ENCODE measurements at regions not wholly inside any gene's neighbourhood (a gene's known extent, or its start where the extent isn't known, plus 50 kb on each side); places are given as distances from the start of the nearest gene placed in this dataset.

DNA sequence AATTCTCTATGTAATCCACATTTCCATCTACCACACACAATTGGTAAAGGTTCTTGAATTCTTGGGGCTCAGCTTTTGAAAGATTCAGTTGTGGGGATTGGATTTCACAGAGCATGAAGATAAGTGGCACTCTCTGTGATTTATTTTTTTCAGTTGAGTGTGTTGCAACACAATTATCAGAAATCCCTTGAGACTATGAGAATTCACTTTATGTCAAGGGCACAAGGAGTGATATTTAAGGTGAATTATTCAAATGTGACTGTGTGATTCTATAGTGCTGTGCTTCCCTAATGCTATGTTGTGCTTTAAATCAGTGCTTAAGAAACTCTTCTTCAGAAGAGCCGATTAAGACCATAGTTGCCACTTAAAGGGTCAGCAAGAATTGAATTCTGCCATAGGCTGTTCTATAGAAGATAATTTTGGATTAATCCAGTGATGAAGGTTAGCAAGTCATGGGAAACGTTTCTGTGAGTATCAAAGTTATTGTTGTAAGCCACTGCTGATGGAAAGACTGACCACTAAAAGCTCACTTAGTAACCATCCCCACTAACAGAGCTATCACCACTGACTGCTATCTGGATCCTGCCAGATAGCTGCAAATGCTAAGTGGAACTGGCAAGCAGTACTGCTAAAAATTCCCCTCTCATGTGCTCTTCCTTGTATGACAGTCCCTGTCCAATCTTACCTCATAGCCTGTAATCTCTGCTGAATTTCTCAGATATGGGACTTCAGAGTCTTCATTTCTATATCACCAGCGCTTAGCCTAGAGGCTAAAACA, 134.0 kb upstream of the SEMA3D start:
- H3K27ac Mint-ChIP-seq = peak overlapping the region; percentile 27
- no peaks in the 10 kb centered on the region for H3K9me3 Mint-ChIP-seq
- peaks cover 42% of the 10 kb centered on the region for H3K4me1 Mint-ChIP-seq
- no peak for DNase-seq
- H3K27me3 Mint-ChIP-seq (ENCODE audit: low read depth, poor library complexity) = no peaks in the 10 kb centered on the region
- TF ChIP-seq, protein P1, sequence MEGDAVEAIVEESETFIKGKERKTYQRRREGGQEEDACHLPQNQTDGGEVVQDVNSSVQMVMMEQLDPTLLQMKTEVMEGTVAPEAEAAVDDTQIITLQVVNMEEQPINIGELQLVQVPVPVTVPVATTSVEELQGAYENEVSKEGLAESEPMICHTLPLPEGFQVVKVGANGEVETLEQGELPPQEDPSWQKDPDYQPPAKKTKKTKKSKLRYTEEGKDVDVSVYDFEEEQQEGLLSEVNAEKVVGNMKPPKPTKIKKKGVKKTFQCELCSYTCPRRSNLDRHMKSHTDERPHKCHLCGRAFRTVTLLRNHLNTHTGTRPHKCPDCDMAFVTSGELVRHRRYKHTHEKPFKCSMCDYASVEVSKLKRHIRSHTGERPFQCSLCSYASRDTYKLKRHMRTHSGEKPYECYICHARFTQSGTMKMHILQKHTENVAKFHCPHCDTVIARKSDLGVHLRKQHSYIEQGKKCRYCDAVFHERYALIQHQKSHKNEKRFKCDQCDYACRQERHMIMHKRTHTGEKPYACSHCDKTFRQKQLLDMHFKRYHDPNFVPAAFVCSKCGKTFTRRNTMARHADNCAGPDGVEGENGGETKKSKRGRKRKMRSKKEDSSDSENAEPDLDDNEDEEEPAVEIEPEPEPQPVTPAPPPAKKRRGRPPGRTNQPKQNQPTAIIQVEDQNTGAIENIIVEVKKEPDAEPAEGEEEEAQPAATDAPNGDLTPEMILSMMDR (IDR thresholded peaks at IDR 0.05) = no peak
- H3K36me3 Mint-ChIP-seq (ENCODE audit: low read depth) = no peaks in the 10 kb centered on the region
- no peak overlapping the region for H3K4me3 Mint-ChIP-seq

DNA sequence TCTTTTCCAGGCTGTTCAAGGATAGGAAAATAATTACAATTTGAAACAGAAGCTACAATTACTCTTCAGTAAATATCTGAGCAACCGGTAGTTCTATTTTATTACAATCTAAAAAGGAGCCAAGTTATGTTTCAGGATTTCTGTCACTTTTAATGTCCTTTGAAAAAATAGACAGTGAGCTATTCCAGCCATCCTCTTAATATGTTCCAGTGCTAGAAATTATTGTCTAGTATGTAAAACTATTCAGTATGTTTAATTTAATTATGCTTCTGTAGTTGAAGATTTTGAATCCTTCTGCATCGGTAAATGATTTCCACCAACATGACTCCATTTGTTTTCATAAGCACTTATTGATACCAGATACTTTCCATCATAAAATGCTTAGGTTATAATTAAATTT, 129.6 kb upstream of the SEMA3D start:
- peaks cover 15% of the 10 kb centered on the region for H3K4me1 Mint-ChIP-seq

DNA sequence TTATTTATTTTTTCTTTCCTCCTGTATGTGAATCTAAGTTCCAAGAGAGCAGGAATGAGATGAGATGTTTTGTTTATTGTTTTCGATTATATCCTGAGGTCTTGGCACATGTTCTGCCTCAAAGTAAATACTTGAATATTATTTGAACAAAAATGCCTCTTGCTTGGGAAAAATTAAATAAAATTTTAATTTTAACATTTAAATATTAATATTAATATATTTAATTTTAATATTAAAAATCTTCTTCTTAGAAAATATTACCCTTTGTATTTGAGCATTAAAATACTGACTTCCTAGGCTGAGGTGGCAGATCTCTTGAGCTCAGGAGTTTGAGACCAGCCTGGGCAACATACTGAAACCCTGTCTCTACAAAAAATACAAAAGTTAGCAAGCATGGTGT, 123.4 kb upstream of the SEMA3D start:
- Mint-ChIP-seq H3K36me3 (ENCODE audit: low read depth) (no peaks in the 10 kb centered on the region), H3K9me3 (no peaks in the 10 kb centered on the region), H3K27me3 (ENCODE audit: low read depth, poor library complexity) (no peaks in the 10 kb centered on the region), H3K27ac (no peak overlapping the region), H3K4me3 (no peak overlapping the region), H3K4me1 (no peaks in the 10 kb centered on the region)
- TF ChIP-seq, protein P1 (IDR thresholded peaks at IDR 0.05) = no peak
- no peak for DNase-seq

More for the DNA sequence above, 129.6 kb upstream of the SEMA3D start:
- no peak overlapping the region for H3K4me3 Mint-ChIP-seq
- no peak for DNase-seq
- no peak overlapping the region for H3K27ac Mint-ChIP-seq
- no peaks in the 10 kb centered on the region for H3K9me3 Mint-ChIP-seq
- TF ChIP-seq, protein P1 (IDR thresholded peaks at IDR 0.05) = no peak
- no peaks in the 10 kb centered on the region for H3K27me3 Mint-ChIP-seq (ENCODE audit: low read depth, poor library complexity)
- H3K36me3 Mint-ChIP-seq (ENCODE audit: low read depth) = no peaks in the 10 kb centered on the region

- TF ChIP-seq, protein P1 (IDR thresholded peaks at IDR 0.05) = no peak
- Mint-ChIP-seq H3K27me3 (ENCODE audit: low read depth, poor library complexity) (no peaks in the 10 kb centered on the region), H3K4me3 (no peak overlapping the region), H3K27ac (no peak overlapping the region), H3K9me3 (no peaks in the 10 kb centered on the region), H3K36me3 (ENCODE audit: low read depth) (no peaks in the 10 kb centered on the region), H3K4me1 (no peaks in the 10 kb centered on the region)
- no peak for DNase-seq
Measured at GRCh38 chr7:85306115-85306514, 119.3 kb upstream of the SEMA3D start.

- H3K27me3 Mint-ChIP-seq (ENCODE audit: low read depth, poor library complexity) = no peaks in the 10 kb centered on the region
- H3K4me3 Mint-ChIP-seq = no peak overlapping the region
- peak overlapping the region; percentile 15 for H3K27ac Mint-ChIP-seq
- TF ChIP-seq, protein P1 (IDR thresholded peaks at IDR 0.05) = no peak
- H3K4me1 Mint-ChIP-seq = peaks cover 21% of the 10 kb centered on the region
- peaks cover 4% of the 10 kb centered on the region for H3K9me3 Mint-ChIP-seq
- H3K36me3 Mint-ChIP-seq (ENCODE audit: low read depth) = peaks cover 5% of the 10 kb centered on the region
- DNase-seq = no peak
Measured at GRCh38 chr7:85294176-85294575, 107.3 kb upstream of the SEMA3D start.

Measured in nephron progenitor cell (in vitro differentiated cells).